ENCODE measurements at regions not wholly inside any gene's neighbourhood (a gene's known extent, or its start where the extent isn't known, plus 50 kb on each side); places are given as distances from the start of the nearest gene placed in this dataset.

DNA sequence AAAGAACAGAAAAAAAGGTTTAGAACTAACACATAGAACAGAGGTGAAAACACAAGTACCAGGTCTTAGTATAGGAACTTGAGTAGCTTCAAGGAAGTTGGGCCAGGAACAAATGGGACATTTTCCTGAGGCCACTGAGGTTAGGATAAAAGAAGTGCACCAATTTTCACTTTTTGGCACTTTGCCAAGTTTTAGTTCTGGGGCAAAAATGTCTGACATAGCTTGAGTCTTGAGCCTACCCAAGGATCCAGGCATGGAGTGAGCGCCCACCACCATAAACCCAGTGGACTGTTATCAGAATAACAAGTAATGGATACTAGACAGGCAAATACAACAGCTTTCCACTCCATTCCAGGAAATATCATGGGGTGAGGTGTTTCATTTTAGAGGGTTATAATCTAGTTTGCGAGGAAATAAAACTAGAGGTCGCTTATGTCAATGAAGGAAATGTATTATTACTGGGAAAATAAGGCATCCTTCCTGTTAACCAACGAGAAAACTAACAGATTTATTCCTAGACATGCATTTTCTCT, 199.7 kb upstream of the HMGA2 start:
- DNase-seq (ENCODE audit: low spot score): no peak

DNA sequence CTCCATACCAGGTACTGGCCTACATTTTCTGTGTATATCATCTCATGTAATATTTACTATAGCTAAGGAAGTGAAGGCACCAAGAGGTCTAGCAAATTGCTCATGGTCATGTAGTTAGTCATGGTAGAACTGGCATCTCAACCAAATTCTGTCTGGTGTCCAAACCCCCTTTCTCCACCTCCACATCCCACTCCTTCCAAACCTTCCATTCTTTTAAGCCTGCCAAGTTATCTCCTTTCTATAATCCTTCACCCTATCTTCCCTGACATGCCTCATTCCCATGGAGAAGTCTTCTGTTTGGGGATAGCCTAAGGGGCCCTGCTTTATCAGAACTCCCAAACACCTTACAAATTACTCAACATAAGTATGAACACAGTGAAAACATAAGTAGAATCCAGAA, 196.2 kb upstream of the HMGA2 start:
- no peak for DNase-seq (ENCODE audit: low spot score)

DNA sequence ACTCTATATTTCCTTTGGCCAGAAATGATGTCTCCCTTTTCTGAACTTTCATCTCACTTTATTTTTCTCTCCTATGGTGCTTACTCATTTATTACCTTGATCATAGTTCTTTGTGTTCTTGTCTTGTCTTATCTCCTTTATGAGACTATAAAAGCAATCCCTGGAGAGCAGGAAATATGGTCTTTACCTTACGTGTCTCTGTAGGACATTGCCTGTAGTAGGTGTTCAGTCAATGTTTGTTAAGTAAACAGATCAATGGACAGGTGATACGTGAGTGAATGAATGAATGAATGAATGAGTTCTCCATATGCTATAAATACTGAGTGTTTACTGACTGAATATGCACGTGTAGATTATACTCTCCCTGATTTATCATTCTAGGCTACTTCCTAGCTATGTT, 193.7 kb upstream of the HMGA2 start:
- DNase-seq (ENCODE audit: low spot score): no peak

- DNase-seq (ENCODE audit: low spot score): no peak
These were observed 192.6 kb upstream of the HMGA2 start for GRCh38 chr12:65631621-65632111.

- no peak for DNase-seq (ENCODE audit: low spot score)
These were observed 192.0 kb upstream of the HMGA2 start for GRCh38 chr12:65632131-65632855.

DNA sequence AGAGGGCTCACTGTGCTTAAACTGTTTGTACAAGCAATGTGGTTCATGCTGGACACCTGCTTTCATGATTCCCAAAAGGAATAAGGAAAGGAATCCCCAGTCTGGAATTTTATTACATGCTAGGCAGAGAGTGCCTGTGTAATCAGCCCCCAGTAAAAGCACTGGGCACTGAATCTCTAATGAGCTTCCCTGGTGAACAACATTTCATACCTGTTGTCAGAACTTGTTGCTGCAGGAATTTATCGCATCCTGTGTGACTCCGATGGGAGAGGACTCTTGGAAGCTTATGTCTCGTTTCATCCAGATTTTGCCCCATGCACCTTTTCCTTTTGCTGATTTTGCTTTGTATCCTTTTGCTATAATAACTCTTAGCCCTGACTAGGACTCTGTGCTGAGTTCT, 190.2 kb upstream of the HMGA2 start:
- DNase-seq (ENCODE audit: low spot score): no peak

- DNase-seq (ENCODE audit: low spot score): no peak
These were observed 189.5 kb upstream of the HMGA2 start for GRCh38 chr12:65634626-65635331.

- DNase-seq (ENCODE audit: low spot score): no peak
These were observed 187.8 kb upstream of the HMGA2 start for GRCh38 chr12:65636436-65636835.

GRCh38 chr12:65637150-65637549, 187.1 kb upstream of the HMGA2 start:
- DNase-seq (ENCODE audit: low spot score): no peak

DNA sequence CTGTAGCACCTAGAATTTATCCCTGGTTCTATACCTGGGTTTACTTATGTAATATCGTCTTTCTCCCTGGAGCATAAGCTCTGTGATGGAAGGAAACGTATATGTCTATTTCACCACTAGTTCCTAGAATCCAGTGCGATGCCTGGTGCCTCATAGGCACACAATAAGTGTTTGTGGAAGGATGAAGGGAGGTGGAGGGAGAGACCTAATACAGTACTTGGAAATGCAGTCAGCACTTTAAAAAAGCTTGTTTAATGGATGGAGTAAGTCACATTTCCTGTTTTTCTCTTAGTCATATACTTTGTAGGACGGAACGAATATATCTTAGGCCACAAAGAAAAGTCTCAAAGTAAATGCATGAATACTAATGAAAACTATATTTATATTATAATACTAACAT, 186.5 kb upstream of the HMGA2 start:
- no peak for DNase-seq (ENCODE audit: low spot score)

DNA sequence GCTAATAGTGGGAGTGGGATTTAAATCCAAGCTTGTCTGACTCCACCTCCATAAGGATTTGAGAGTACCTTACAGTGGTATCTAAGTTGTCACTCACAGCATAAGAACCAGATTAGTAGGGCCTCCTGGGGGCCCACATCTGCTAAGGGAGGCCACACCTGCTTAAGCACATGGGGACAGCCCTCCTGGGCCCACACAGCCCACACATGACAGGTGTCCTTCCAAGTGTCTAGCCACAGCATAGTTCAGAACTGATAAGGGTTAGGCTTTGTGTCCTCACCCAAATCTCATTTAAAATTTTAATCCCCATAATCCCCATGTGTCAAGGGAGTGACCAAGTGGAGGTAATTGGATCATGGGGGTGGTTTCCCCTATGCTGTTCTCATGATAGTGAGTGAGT, 186.0 kb upstream of the HMGA2 start:
- DNase-seq (ENCODE audit: low spot score): peak; percentile 45

GRCh38 chr12:65640489-65640901, 183.8 kb upstream of the HMGA2 start:
- DNase-seq (ENCODE audit: low spot score): no peak

- DNase-seq (ENCODE audit: low spot score): no peak
These were observed 182.1 kb upstream of the HMGA2 start for GRCh38 chr12:65642061-65642661.

DNA sequence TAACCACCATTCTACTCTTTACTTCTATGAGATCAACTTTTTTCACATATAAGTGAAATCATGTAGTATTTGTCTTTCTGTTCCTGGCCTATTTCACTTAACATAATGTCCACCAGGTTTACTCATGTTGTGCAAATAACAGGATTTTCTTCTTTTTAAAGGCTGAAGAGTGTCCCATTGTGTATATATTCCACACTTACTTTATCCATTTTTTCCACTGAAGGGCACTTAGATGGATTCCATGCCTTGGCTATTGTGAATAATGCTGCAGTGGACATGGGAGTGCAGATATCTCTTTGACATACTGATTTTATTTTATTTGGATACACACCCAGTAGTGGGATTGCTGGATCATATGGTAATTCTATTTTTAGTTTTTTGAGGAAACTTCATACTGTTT, 181.1 kb upstream of the HMGA2 start:
- no peak for DNase-seq (ENCODE audit: low spot score)

- DNase-seq (ENCODE audit: low spot score): no peak
These were observed 180.5 kb upstream of the HMGA2 start for GRCh38 chr12:65643595-65644386.

GRCh38 chr12:65646127-65646643, 178.1 kb upstream of the HMGA2 start:
- no peak for DNase-seq (ENCODE audit: low spot score)

DNA sequence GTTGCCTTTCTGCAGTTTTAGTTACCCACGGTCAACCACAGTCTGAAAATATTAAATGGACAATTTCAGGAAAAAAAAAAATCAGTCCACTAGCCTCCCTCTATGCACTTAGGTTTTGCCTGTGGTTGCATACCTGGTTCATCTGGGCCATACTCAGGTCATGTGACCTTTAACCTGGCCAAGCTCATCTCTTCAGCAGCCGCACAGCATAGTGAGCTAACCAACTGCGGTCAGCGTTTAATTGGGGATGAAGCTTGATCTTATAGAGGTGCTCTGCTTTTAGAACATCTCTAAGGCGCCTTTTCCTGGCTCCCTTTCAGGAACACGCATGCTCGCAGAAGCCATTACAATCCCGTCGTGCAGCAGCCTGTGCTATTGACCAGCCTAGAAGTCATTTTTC, 177.2 kb upstream of the HMGA2 start:
- DNase-seq (ENCODE audit: low spot score): no peak

DNA sequence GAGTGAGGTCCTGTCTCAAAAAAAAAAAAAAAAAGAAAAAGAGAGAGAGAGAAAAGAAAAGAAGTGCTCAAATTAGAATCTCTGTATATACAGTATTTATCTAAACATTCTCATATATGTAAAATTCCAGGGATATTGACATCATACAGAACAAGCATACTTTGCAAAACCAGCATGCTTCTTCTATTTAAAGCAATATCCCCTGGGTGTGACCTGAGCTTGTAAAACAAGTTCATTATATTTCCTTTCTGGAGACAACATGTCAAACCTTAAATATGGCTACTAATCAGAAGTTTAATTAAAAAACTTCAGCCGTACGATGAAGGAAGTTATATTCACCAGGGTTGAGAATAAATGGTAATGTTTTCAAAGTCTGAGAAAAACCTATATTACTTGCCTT, 175.8 kb upstream of the HMGA2 start:
- no peak for DNase-seq (ENCODE audit: low spot score)

DNA sequence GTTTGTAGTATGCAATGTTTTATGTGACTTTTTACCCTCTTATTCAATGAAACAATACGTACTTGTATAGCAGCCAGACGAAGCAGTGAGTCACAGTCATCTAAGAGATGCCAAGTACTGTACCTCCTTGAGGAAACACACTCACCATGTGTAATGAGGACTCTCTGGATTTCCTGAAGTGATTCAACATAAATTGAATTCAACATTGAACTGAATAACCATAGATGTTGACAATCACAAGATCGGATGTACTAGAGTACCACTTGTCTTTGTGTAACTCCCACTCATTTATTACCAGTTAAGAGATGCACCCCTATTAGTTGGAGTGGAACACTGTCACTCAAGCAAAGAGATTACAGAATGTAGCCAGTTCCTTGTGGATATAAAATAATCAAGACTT, 175.2 kb upstream of the HMGA2 start:
- DNase-seq (ENCODE audit: low spot score): no peak

DNA sequence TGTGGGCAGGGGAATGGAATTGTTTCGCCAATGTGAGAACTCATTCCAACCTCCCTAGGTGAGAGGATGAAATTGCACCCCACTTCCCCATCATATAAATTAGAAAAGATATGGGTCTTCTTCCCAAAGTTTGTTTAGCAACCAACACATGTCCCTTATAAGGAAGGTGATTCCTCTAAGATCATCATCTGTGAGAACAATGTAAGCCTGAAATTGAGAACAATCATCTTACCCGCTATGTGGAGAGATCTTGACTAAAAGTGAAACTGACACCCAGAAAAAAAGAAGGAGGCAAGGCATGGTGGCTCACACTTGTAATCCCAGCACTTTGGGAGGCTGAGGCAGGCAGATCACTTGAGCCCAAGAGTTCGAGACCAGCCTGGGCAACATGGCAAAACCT, 173.2 kb upstream of the HMGA2 start:
- DNase-seq (ENCODE audit: low spot score): no peak

GRCh38 chr12:65653321-65653720, 171.0 kb upstream of the HMGA2 start:
- no peak for DNase-seq (ENCODE audit: low spot score)

Data from D341Med (cell line).